Stimulated activated naive B cell treated with anti-CD40 and anti-IgM and Interleukin-4, amounts not matched to agents 10 μg/mL and 1 μg/mL and 100 μg/mL, for 72 hours (primary cell): ENCODE measurements at regions not wholly inside any gene's neighbourhood (a gene's known extent, or its start where the extent isn't known, plus 50 kb on each side); places are given as distances from the start of the nearest gene placed in this dataset.
A peak's percentile ranks its signal among the peaks of the same experiment; 100 is the strongest.
"Not testable (repeated sequence)": the region's sequence is repeated elsewhere in the genome, so short reads cannot be mapped to it uniquely, and the experiment has no call there.

Source experiments
- ATAC-seq, 2 donors: fragments of 150-1000 bp; cut with Tn5 transposase; replicated peaks; 2 replicates each; pipeline ENCODE4 v1.10.0; 2021; ENCODE audit warnings: moderate library complexity in 1 of 2
- DNase-seq: peaks from one replicate; pipeline ENCODE4 v3.0.0; 2021
- H3K27ac Mint-ChIP-seq: one replicate; pipeline ENCODE4 v1.8.0; 2022; ENCODE audit warnings: mild to moderate bottlenecking, mixed read lengths
- H3K27me3 Mint-ChIP-seq, 2 donors: one replicate each; pipeline ENCODE4 v1.8.0; 2022; ENCODE audit warnings: mixed read lengths in 2 of 2
- H3K36me3 Mint-ChIP-seq, 2 donors: one replicate each; pipeline ENCODE4 v1.8.0; 2022; ENCODE audit warnings: mixed read lengths in 2 of 2, mild to moderate bottlenecking in 1 of 2
- H3K4me1 Mint-ChIP-seq, 2 donors: one replicate each; pipeline ENCODE4 v1.8.0; 2022; ENCODE audit warnings: mixed read lengths in 2 of 2, mild to moderate bottlenecking in 1 of 2
- H3K4me3 Mint-ChIP-seq, 2 donors: one replicate each; pipeline ENCODE4 v1.8.0; 2022; ENCODE audit warnings: mild to moderate bottlenecking in 2 of 2, mixed read lengths in 2 of 2, moderate library complexity in 1 of 2
- H3K9me3 Mint-ChIP-seq, 2 donors: one replicate each; pipeline ENCODE4 v1.8.0; 2022; ENCODE audit warnings: mixed read lengths in 2 of 2, mild to moderate bottlenecking in 1 of 2

DNA sequence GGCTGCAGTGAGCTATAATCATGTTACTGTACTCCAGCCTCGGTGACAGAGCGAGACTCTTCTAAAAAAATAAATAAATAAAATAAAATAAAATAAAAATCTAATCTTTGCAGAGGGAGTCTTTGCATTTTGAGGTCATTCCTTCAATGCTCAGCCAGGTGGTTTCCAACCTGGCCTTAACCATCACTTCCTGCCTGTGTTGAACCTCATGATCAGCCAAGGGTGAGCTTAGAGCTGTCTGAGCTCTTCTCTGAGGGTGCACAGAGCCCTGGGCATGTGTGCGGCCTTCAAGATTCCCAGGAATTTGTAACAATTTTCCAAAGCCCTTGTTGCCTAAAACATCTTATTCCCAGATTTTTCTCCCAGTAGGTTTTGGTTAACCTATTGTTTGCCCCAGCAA is 94.3 kb downstream of the KCNJ12 start:
- peak; percentile 45 to 65 for ATAC-seq
- not testable (repeated sequence) for H3K36me3 Mint-ChIP-seq, H3K4me1 Mint-ChIP-seq

DNA sequence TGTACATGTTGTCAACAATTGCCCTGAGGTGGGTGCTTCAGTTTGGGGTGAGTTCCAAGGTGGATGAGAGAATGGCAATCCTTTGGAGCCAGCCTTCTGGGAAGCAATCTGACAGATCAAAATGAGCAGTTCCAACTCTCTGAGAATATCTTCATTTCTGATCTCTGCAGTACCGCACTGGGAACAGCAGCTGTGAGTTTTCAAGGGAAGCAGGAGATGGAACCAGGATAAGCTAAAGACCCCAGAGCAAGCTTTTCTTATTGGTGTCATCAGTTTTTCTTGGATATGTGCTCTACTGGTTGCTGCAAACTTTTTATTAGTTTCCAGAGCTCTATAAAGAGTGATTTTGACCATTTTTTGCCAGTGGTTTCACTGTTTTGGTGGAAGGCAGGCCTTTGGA is 94.7 kb downstream of the KCNJ12 start:
- peaks cover 21 to 22% of the 10 kb centered on the region in 2 donors for H3K27me3 Mint-ChIP-seq
- H3K4me3 Mint-ChIP-seq, result no peak overlapping the region
- H3K36me3 Mint-ChIP-seq, result no peaks in the 10 kb centered on the region
- no peaks in the 10 kb centered on the region for H3K9me3 Mint-ChIP-seq
- H3K4me1 Mint-ChIP-seq, result peaks cover 0 to 6% of the 10 kb centered on the region in 2 donors
- DNase-seq (no peak), ATAC-seq (no peak)
- no peak overlapping the region for H3K27ac Mint-ChIP-seq

More for the DNA sequence above, 94.3 kb downstream of the KCNJ12 start:
- DNase-seq, H3K4me3 Mint-ChIP-seq, H3K27ac Mint-ChIP-seq, H3K9me3 Mint-ChIP-seq: not testable (repeated sequence)
- H3K27me3 Mint-ChIP-seq, result peaks cover 16 to 19% of the 10 kb centered on the region in 2 donors

DNA sequence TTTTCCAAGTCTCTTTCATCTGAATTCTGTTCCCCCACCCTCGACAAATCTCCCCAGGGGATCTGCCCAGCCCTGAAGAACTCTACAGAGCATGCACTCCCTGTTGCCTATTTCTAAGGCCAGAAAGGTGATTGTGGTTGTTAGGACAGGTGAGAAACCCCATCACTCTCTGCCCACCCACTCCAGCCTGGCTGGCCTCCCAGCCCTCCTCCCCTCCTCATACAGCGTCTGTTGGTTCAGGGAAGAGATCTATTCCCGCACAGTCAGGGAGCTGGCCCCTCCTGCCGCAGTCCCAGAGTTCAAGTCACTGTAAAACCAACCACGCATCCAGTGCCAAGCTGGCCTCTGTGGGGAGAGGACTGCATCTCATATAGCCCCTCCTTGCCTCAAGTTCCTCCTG is 98.7 kb downstream of the KCNJ12 start:
- Mint-ChIP-seq H3K27me3 (peaks cover 44 to 57% of the 10 kb centered on the region in 2 donors), H3K4me3 (no peak overlapping the region), H3K9me3 (peaks cover 11 to 15% of the 10 kb centered on the region in 2 donors), H3K36me3 (peaks cover 5 to 11% of the 10 kb centered on the region in 2 donors), H3K27ac (no peak overlapping the region), H3K4me1 (peaks cover 0 to 6% of the 10 kb centered on the region in 2 donors)
- ATAC-seq (no peak), DNase-seq (no peak)

DNA sequence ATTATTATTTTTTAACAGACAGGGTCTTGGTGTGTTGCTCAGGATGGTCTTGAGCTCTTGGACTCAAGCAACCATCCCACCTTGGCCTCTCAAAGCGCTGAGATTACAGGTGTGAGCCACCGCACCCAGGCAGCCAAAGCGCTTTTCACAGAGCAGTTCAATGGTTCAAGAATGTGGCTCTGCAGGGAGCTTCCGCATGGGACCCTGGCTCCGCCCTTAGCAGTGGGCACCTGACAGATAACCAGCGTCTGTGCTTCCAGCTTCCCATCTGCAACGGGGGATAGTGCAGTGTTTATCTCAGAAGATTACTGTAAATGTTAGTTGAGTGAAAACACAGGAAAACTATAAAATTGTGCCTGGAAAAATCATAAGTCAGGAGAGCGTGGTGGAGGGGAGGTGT is 99.4 kb downstream of the KCNJ12 start:
- Mint-ChIP-seq H3K9me3 (peaks cover 11 to 15% of the 10 kb centered on the region in 2 donors), H3K4me1 (peaks cover 0 to 6% of the 10 kb centered on the region in 2 donors), H3K27ac (no peak overlapping the region), H3K4me3 (no peak overlapping the region), H3K27me3 (peaks cover 52 to 64% of the 10 kb centered on the region in 2 donors), H3K36me3 (peaks cover 5 to 11% of the 10 kb centered on the region in 2 donors)
- ATAC-seq, result no peak
- DNase-seq, result no peak

DNA sequence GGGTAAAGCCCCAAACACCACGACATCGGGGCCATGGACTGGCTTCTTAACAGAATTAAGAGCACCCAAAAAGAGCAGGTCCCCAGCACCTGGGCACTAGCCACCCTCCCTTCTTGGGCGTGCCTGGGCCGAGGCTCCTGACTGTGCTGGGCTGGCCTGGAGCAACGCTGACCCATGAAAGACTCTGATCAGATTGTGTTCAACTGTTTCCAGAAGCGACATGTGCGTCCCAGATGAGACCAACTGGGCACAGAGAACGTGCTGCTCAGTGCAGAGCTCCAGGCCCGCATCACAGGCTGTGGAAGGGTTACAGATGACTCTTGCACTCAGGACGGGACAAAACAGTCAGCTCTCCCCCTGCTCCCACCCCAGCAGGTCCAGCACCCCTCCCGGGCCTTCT is 100.7 kb downstream of the KCNJ12 start:
- peaks cover 11 to 15% of the 10 kb centered on the region in 2 donors for H3K9me3 Mint-ChIP-seq
- peaks cover 56 to 68% of the 10 kb centered on the region in 2 donors for H3K27me3 Mint-ChIP-seq
- no peak overlapping the region for H3K27ac Mint-ChIP-seq
- H3K36me3 Mint-ChIP-seq, result peaks cover 5 to 11% of the 10 kb centered on the region in 2 donors
- DNase-seq (no peak), ATAC-seq (no peak)
- peaks cover 0 to 6% of the 10 kb centered on the region in 2 donors for H3K4me1 Mint-ChIP-seq
- H3K4me3 Mint-ChIP-seq, result no peak overlapping the region

DNA sequence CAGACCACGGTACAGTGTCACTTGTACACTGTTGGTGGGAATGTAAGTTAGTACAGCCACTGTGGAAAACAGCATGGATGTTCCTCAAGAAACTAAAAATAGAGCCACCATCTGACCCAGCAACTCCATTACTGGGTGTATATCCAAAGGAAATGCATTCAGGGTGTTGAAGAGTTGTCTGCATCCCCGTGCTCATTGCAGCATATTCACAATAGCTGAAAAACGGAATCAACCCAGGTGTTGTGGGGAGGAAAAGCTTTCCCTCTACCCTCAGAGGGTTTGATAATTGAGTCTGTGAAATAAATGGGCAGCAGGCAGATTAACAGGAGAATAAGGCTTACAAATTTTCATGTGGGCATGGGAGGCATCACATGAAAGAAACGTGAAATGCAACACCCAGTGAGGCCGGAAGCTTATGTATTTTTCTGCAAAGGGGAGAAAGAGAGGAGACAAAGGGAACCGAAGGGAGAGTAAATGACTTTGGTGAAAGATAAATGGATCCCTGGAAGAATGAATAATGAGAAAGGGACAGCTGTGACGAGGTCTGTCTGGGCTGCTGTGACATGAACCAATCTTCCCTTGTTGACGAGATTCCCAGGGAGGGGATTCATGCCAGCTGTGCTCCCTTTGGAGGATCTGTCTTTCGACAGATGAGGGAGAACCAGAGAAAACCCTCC is 106.2 kb downstream of the KCNJ12 start:
- peaks cover 5 to 11% of the 10 kb centered on the region in 2 donors for H3K36me3 Mint-ChIP-seq
- H3K4me3 Mint-ChIP-seq, result no peak overlapping the region
- peaks cover 11 to 15% of the 10 kb centered on the region in 2 donors for H3K9me3 Mint-ChIP-seq
- peaks cover 67 to 69% of the 10 kb centered on the region in 2 donors for H3K27me3 Mint-ChIP-seq
- no peaks in the 10 kb centered on the region for H3K4me1 Mint-ChIP-seq
- ATAC-seq (no peak), DNase-seq (no peak)
- H3K27ac Mint-ChIP-seq, result no peak overlapping the region

DNA sequence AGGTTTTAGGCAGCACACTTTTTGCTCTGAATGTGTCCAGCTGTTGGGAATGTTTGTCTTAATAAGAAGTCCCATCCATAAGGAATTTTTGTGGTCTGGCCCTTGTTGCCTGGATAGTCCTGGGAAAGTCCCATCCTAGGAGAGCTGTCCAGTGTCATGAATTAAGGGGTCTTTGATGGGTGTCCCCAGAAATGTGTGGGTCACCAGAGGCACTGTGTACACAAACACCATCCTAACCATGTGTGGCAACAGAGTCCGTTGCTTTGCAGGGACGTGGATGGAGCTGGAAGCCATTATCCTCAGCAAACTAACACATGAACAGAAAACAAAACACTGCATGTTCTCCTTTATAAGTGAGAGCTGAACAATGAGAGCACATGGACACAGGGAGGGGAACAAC is 111.9 kb downstream of the KCNJ12 start:
- H3K4me1 Mint-ChIP-seq, ATAC-seq, H3K36me3 Mint-ChIP-seq, DNase-seq, H3K9me3 Mint-ChIP-seq, H3K27ac Mint-ChIP-seq, H3K4me3 Mint-ChIP-seq: not testable (repeated sequence)
- H3K27me3 Mint-ChIP-seq, result peaks cover 31 to 40% of the 10 kb centered on the region in 2 donors

DNA sequence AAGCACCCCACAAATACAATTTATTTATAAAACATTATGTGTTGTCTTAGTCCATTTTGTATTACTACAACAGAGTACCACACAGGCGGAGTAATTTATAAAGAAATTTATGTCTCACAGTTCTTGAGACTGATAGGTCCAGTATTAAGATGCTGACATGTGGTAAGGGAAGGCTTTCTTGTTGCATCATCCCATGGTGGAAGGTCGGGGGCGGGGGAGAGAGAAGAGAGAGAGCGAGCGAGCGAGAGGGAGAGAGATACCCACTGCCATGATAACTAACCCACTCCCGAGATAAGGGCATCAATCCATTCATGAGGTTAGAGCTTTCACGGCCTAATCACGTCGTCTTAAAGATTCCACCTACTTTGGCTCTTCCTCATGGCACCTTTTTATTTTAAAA is 117.8 kb downstream of the KCNJ12 start:
- no peaks in the 10 kb centered on the region for H3K4me1 Mint-ChIP-seq
- no peaks in the 10 kb centered on the region for H3K9me3 Mint-ChIP-seq
- H3K27ac Mint-ChIP-seq, result no peak overlapping the region
- H3K27me3 Mint-ChIP-seq, result peaks cover 10 to 31% of the 10 kb centered on the region in 2 donors
- no peak overlapping the region for H3K4me3 Mint-ChIP-seq
- no peaks in the 10 kb centered on the region for H3K36me3 Mint-ChIP-seq
- ATAC-seq (no peak), DNase-seq (no peak)

DNA sequence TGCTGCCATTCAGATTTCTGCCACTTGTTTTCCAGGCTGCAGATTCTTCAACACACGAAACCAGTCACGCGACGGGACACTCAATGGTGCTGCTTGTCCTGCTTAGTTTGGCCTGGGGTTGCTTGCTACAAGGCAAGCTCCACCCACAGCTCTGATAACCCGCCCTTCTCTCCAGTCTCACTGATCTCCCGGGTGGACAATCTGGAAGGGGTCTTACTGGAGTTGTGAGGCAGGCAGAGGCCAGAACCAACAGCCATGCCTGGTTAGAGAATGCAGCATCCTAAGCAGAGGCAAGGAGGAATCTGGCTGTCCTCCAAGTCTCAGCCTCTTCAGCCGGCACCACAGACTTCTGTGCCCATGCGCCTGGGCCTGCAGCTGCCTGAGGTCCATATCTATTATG is 119.1 kb downstream of the KCNJ12 start:
- H3K9me3 Mint-ChIP-seq, result no peaks in the 10 kb centered on the region
- H3K4me3 Mint-ChIP-seq, result no peak overlapping the region
- H3K27me3 Mint-ChIP-seq, result peaks cover 10 to 29% of the 10 kb centered on the region in 2 donors
- H3K36me3 Mint-ChIP-seq, result no peaks in the 10 kb centered on the region
- no peak overlapping the region for H3K27ac Mint-ChIP-seq
- no peak for ATAC-seq
- no peaks in the 10 kb centered on the region for H3K4me1 Mint-ChIP-seq
- DNase-seq, result no peak

DNA sequence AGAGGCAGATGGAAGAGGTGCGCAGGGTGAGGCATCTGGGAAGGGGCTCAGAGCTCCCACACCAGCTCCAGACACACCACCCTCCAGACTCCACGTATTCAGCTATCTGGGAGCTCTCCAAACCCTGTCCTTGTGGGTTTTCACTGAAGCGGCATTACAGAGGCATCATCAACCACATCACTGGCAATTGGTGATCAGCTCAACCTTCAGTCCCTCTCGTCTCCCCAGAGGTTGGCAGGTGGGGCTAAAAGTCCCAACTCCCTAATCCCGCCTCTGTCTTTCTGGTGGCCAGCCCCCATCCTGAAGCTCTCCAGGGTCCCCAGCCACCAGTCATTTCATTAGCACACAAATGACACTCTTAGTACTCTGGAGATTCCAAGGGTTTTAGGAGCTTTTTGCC is 123.9 kb downstream of the KCNJ12 start:
- H3K9me3 Mint-ChIP-seq, result no peaks in the 10 kb centered on the region
- DNase-seq (no peak), ATAC-seq (no peak)
- H3K36me3 Mint-ChIP-seq, result no peaks in the 10 kb centered on the region
- H3K4me3 Mint-ChIP-seq, result no peak overlapping the region
- H3K4me1 Mint-ChIP-seq, result no peaks in the 10 kb centered on the region
- no peak overlapping the region for H3K27ac Mint-ChIP-seq
- peaks cover 8 to 36% of the 10 kb centered on the region in 2 donors for H3K27me3 Mint-ChIP-seq

DNA sequence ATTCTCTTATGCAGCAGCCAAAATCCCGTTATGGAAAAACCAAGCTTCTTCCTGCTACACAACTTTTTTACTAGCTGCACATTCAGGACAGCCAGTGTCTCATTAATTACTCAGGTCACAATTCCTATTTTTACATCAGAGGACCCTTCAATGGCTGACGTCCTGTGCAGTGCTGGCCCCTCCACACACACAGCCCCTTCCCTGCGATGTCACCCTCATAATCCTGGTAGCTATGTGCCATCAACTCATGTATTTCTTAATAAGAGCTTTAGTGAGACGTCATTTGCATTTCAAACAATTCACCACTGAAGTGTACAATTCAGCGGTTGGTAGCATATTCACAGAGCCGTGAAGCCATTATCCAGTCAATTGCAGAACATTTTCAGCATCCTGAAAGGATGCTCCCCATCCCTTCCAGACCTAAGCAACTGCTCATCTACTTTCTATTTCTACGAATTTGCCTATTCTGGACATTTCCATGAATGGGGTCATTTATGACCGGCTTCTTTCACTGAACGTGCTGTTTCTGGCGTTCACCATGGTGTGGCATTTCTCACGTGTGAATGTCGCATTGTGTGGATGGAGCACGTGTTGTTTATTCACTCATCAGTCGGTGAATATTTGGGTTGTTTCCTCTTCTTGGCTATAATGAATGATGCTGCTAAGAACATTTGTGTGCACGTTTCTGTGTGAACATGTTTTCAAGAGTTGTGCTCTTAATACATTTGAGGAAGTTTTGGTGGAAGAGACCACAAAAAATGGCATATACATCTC is 126.0 kb downstream of the KCNJ12 start:
- not testable (repeated sequence) for H3K9me3 Mint-ChIP-seq, H3K27ac Mint-ChIP-seq, ATAC-seq, DNase-seq, H3K4me3 Mint-ChIP-seq, H3K4me1 Mint-ChIP-seq, H3K36me3 Mint-ChIP-seq
- H3K27me3 Mint-ChIP-seq, result peaks cover 7 to 19% of the 10 kb centered on the region in 2 donors

DNA sequence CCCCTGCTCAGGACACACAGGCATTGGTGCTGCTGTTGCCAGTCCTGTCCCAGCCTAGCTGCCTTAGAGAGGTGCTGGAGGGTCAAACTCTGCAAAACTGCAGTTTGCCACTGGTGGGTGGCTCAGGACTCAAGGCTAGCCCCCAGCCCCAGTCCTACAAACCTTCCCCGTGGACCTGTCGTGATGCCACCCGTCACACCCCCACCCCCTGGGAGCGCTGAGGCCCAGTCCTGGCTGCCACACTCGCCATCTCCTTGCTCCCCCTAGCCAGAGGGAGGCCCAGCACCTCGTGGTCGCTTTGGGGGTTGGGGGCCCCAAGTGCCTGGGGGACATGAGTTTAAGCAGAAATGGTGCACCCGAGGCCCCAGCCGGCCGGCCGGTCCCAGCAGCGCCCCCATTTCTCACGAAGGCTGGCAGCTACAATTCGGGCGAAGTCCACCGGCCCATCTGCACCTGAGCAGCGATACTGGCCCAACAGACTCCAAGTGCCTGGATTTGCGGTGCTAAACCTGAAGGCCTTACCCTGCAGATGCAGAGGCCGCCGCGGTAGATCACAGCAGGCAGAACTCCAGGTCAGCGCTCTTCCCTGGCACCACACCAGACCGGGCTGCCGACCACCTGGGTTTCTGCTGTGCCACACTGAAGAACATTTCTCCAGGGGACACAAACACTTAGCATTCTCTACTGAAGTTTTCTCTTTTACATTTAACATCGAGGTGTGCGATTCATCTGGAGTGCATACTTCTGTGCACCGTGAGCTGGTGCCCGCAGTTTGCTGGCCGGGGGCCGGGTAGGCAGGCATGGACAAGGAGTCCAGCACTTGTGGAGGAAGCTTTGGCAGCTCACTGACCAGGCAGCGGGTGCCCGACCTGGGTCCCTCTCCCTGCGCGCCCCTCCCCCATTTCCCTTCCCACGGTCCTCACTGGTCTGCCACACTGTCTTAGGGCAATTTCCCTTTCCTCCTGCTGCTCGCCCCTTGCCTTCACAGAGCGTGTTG is 130.0 kb downstream of the KCNJ12 start:
- no peaks in the 10 kb centered on the region for H3K9me3 Mint-ChIP-seq
- H3K36me3 Mint-ChIP-seq, result no peaks in the 10 kb centered on the region
- DNase-seq, result no peak
- no peak for ATAC-seq
- no peak overlapping the region for H3K27ac Mint-ChIP-seq
- peaks cover 18 to 20% of the 10 kb centered on the region in 2 donors for H3K27me3 Mint-ChIP-seq
- no peak overlapping the region for H3K4me3 Mint-ChIP-seq
- H3K4me1 Mint-ChIP-seq, result peaks cover 11 to 18% of the 10 kb centered on the region in 2 donors

DNA sequence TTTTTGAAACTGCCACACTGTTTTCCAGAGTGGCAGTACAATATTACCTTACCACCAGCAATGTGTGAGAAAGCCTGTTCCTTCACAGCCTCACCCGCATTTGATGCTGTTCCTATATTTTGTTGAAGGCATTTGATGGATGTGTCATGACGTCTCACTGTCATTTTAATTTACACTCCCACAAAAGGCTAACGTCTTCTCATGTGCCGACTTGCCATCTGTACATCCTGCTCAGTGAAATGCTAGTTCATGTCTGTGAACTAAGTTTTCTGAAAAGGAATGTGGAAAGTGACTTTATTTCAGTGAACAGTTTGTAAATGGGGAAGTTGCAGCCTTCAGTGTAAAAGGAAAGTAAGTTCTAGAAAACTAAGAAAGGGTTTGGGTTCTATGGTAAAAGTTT is 131.6 kb downstream of the KCNJ12 start:
- H3K36me3 Mint-ChIP-seq, H3K4me3 Mint-ChIP-seq, H3K9me3 Mint-ChIP-seq, DNase-seq: not testable (repeated sequence)
- ATAC-seq, result peak in 1 of 2 donors; percentile 2
- peaks cover 31 to 32% of the 10 kb centered on the region in 2 donors for H3K27me3 Mint-ChIP-seq
- H3K27ac Mint-ChIP-seq, result peak overlapping the region; percentile 47
- peaks cover 20 to 32% of the 10 kb centered on the region in 2 donors for H3K4me1 Mint-ChIP-seq

DNA sequence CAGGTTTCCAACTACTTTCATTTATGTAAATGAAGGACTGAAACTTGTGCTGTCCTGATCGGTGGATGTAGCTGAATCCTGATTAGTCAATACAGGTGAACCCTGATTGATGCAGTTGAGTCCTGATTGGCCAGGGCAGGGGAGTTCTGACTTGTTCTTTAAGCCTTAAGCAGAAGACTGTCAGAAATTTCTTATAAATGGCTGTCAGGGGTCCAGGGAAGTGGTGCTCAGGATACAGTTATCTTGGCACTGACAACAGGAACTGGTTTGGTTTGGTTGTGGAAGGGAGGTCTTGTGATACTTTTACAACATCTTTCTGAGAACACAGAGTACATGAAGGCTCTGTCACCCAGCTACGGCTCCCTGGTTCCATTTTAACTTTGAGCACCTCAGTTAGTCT is 132.1 kb downstream of the KCNJ12 start:
- DNase-seq (no peak), ATAC-seq (peak; percentile 37 to 48)
- Mint-ChIP-seq H3K27me3 (peaks cover 31 to 32% of the 10 kb centered on the region in 2 donors), H3K4me1 (peaks cover 20 to 36% of the 10 kb centered on the region in 2 donors), H3K4me3 (no peak overlapping the region), H3K9me3 (no peaks in the 10 kb centered on the region), H3K36me3 (no peaks in the 10 kb centered on the region), H3K27ac (no peak overlapping the region)
